Epidermal melanocyte (primary cell): ENCODE measurements at regions not wholly inside any gene's neighbourhood (a gene's known extent, or its start where the extent isn't known, plus 50 kb on each side); places are given as distances from the start of the nearest gene placed in this dataset.

Experiments
- DNase-seq: peaks from one replicate; pipeline ENCODE4 v3.0.0; 2011; ENCODE audit warnings: low spot score; ENCODE audit not compliant: insufficient read length

GRCh38 chr9:107890921-107891465 is 401.4 kb upstream of the KLF4 start:
- no peak for DNase-seq

DNA sequence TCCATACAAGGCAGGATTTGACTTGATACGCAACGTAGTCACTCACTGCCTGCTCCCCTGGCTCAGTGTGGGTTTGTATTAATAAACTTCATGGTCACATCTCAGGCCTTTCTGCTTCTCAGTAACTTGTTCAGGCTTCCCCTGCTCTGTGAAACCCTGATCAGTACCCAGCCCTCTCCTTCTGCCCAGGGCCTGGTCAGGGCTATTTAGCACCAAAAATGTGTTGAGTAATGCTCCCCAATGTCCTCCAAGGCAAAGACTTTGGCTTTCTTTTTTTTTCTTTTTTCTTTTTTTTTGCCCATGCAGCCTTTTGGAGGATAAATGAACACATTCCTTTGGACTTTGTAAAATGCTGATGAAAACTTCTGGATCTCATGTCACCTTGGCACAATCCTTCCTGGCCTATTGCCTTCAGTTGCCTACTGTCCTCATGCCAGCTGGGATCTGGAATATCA is 399.2 kb upstream of the KLF4 start:
- no peak for DNase-seq

DNA sequence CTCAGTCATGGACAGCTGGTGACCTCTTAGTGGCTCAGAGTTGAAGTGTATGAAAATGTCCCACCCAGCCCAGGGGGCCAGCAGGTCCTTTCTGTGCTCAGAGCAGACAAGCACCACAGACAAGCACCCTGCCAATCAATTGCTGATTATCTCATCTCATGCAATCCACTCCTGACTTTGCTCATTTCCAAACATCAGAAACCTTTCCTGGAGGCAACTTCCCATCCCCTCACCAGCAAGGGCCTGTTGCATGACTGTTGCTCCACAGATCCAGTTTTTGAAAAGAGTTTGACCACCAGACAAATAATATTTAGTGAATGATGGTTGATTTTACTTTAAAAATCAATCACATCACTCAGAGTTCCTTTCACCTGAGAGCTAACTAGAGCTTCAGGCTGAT is 397.3 kb upstream of the KLF4 start:
- DNase-seq = no peak

- DNase-seq = no peak
Observed at GRCh38 chr9:107883496-107884124, 394.0 kb upstream of the KLF4 start.

- DNase-seq = no peak
Observed at GRCh38 chr9:107881626-107882300, 392.2 kb upstream of the KLF4 start.

GRCh38 chr9:107878462-107878861 is 388.9 kb upstream of the KLF4 start:
- DNase-seq = no peak

DNA sequence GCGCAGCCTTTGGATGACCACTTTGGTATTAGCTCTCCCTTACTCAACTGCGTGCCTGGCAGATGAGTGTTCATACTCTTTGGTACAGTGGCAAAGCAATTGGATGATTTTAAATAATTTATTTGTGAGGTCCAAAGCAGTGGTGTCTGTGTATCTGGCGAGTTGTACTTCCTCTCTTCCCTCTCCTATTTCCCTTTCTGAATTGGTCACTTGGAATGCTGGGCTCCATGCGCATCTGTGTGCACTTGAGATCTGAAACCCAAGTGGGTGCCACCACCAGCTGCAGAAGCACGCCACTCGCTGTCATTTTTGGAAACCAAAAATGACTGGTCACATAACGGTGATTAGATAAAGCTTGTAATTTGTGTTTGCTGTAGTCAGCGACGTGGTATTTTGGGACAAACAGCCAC is 386.0 kb upstream of the KLF4 start:
- DNase-seq = no peak

GRCh38 chr9:107874591-107875369 is 385.2 kb upstream of the KLF4 start:
- DNase-seq = no peak

DNA sequence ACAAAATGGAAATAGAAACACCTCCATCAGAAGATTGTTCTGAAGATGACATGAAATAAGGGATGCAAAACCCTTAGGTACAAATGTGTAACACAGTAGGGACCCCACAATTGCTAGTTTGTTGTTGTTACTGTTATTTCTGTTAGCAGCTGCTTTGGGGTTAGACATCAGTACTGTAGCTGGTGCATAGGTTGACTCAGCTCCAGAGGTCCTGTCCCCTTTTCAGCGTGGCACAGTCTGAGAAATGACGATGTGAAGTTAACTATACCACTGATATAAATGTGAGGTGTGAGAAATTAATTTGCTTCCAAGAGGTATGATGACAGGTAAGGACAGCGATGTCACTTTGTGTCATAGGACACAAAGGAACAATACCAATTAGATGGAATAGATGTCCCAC is 384.6 kb upstream of the KLF4 start:
- DNase-seq = no peak

- no peak for DNase-seq
Observed at GRCh38 chr9:107872457-107873192, 383.1 kb upstream of the KLF4 start.

DNA sequence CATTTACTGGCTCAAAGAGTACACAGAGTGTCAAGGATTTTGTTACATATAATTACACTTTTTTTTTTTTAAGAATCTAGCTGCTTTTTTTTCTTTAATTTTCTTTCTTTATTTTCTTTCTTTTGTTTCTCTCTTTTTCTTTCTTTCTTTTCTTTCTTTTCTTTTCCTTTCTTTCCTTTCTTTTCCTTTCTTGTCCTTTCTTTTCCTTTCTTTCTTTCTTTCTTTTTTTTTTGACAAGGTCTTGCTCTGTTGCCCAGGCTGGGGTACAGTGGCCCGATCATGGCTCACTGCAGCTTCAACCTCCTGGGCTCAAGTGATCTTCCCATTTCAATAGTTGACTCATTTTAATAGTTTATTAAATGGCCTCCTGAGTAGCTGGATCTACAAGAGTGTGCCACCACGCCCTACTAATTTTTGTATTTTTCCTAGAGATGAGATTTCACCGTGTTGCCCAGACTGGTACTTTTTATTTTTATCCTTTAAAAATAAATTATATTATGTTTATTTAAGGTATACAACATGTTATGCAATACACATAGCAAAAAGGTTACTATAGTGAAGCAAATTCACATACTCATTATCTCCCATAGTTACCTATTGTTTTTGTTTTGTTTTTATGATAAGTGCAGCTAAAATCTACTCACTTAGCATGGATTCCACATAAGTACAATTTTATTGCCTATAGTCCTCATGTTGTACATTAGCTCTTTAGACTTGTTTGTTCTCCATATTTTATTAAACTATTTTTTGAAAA is 381.5 kb upstream of the KLF4 start:
- no peak for DNase-seq

DNA sequence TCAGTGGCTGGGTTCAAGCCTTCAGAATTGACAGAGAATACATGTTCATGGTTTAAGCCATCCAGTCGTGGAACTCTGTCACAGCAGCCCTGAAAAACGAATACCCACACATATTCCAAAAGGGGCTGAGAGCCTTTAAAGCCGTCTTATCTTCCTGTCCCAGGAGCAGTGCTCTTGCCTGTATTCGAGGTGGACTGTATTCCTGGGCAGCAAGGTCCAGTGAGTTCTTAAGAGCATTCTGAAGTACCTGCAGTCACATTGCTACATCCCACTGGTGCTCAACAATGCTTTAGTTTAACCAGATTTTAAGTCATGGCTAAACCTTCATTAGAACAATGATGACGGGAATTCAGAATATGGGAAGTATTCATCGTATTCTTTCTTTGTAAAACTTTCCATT is 380.7 kb upstream of the KLF4 start:
- DNase-seq = no peak

DNA sequence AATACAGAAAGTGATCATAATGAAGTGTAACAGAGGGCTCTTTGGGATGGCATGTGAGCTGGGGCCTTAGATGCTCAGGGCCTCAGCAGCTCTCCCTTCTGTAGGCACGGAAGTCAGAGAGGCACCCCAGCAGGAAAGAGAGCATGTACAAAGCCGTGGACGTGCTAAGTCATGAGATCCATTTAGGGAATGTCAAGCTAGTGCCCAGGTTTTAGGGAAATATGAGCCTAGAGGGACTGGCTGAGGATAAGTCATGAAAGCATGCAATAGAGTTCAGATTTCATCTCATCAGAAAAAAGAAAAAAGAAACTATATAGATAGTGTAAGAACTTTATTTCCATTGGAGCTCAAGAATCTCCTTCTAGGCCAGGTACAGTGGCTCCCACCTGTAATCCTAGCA is 379.5 kb upstream of the KLF4 start:
- no peak for DNase-seq

GRCh38 chr9:107868186-107868585 is 378.6 kb upstream of the KLF4 start:
- DNase-seq = no peak

- no peak for DNase-seq
Observed at GRCh38 chr9:107867738-107868137, 378.2 kb upstream of the KLF4 start.

DNA sequence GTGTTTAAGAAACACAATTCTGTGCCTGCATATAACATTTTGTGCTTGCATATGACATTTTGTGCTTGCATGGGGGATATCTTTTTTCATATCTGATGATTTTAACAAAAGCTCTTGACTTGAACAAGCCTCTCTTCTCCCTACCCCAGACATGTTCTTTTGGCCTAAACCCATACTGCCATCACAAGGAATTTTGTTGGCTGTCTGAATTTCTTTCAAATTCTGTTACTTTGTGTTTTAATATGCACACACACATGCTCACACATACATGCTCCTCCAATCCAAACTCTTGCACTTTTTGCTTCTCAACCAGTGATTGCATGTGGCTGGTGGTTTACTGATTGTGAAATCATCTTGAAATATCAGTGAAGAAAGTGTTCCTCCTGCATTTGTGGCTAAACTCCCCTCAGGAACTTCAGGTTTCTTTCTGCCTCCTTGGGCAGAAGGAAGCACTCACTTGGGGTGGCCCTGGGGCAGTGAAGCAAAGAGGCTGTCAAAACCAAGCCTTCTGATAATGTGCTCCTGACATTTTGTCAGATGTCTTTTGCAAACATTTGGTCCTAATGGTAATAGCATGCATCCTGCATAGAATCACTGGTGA is 377.2 kb upstream of the KLF4 start:
- DNase-seq = no peak

GRCh38 chr9:107863396-107863795 is 373.8 kb upstream of the KLF4 start:
- DNase-seq = no peak

GRCh38 chr9:107862881-107863280 is 373.3 kb upstream of the KLF4 start:
- DNase-seq = no peak

- DNase-seq = no peak
Observed at GRCh38 chr9:107862323-107862722, 372.8 kb upstream of the KLF4 start.

GRCh38 chr9:107861075-107861474 is 371.5 kb upstream of the KLF4 start:
- DNase-seq = no peak
